ENCODE measurements at regions not wholly inside any gene's neighbourhood (a gene's known extent, or its start where the extent isn't known, plus 50 kb on each side); places are given as distances from the start of the nearest gene placed in this dataset.
"Not testable (repeated sequence)": the region's sequence is repeated elsewhere in the genome, so short reads cannot be mapped to it uniquely, and the experiment has no call there.

- no peak for DNase-seq (ENCODE audit: low spot score)
These were observed 420.9 kb downstream of the PCNX1 start for GRCh38 chr14:71328183-71328582.

DNA sequence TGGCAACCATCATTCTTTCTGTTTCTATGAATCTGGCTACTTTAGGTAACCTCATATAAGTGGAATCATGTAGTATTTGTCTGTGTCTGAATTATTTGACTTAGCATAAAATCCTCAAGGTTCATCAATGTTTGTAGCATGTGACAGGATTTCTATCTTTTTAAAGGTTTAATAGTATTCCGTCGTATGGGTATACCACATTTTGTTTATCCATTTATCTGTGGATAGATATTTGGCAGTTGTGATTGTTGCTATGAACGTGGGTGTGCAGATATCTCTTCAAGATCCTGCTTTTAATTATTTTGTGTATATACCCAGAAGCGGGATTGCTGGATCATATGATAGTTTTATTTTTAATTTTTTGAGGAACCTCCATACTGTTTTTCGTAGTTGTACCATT is 421.7 kb downstream of the PCNX1 start:
- DNase-seq (ENCODE audit: low spot score), result no peak

GRCh38 chr14:71331403-71331802 is 424.1 kb downstream of the PCNX1 start:
- DNase-seq (ENCODE audit: low spot score), result no peak

DNA sequence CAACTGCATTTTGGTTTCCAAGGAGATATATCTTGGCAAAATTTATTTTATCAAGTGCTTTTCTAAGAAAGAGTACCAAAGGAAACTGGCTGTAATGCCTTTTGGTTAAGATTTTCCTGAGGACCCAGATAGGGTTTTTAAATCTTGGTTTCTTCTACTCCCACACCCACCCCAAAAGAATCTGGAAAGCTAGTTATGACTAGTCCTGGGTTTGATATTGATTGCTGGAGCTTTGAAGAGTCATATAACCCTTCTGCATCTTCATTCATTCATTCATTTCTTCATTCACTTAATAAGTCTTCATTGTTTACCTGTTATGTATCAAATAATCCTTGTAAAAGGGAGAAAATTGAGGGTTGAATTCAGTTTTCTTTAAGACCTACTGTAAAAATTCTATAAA is 425.2 kb downstream of the PCNX1 start:
- DNase-seq (ENCODE audit: low spot score), result no peak

GRCh38 chr14:71333705-71334104 is 426.4 kb downstream of the PCNX1 start:
- no peak for DNase-seq (ENCODE audit: low spot score)

- no peak for DNase-seq (ENCODE audit: low spot score)
These were observed 429.4 kb downstream of the PCNX1 start for GRCh38 chr14:71336489-71337192.

DNA sequence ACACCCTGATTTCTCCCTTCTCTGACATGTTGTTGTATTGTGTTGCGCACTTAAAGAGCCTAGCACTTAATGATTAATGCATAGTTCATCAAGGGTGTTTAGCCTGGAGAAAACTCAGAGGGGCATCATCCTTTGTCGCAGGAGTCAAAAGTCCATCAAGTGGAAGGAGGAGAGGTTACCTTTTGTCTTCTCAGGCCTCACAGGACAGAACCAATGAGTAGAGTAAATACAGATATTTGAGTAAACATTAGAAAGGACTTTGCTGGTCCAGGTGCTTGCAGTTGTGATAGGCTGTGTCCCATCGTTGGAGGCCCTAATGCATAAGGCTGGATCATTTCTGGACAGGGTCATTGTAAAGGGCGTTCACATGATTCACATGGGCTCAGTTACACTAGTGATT is 430.9 kb downstream of the PCNX1 start:
- no peak for DNase-seq (ENCODE audit: low spot score)

DNA sequence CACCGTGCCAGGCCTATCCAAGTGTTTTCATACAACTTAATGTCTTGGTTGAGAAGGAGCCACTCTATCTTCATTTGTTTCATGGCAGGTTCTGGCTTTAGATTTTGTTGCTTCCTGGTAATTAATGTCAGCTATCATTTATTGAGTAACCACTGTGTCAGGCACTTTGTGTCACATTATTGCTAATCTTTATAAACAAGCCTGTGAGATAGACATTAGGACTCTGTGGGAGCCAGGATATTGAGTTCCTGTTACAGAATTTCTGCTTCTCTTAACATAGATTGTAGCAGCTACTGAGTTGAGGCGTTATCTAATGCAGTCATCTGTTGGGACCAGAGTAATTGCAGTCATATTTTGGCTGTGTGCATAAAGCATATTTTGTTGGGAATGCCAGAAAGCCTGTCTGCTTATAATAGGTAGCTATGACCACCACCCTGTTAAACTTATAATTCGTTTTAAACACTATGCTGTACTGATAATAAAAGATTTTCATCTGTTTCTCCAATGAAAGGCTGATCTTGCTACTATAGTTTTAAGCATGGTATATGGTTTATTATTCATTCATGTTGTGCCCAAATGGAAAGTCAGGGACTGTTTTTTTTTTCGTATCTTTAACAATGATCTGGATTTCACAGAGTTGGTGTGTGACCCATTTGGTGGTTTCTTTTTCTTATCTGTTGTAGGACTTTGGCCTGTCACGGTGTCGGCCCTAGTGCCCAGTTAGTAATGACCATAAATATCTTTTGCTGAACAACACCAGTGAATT is 432.6 kb downstream of the PCNX1 start:
- DNase-seq (ENCODE audit: low spot score), result no peak

DNA sequence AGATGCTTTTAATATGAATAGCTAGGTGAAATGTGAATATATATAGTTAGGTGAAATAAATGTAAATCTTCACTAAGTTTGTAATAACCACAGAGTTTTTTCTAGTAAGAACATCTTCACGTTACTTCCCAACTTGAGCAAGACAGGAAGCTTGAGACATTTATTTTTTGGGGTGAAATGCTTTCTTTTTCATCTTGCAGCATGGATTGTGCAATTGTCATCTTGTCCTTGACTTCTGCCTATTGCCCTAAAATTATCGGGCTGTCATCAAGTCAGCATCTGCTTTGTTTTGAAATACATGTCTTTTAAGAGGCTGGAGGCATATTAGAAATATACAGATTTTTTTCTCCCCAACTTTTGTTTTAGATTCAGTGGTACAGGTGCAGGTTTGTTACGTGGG is 433.9 kb downstream of the PCNX1 start:
- no peak for DNase-seq (ENCODE audit: low spot score)

DNA sequence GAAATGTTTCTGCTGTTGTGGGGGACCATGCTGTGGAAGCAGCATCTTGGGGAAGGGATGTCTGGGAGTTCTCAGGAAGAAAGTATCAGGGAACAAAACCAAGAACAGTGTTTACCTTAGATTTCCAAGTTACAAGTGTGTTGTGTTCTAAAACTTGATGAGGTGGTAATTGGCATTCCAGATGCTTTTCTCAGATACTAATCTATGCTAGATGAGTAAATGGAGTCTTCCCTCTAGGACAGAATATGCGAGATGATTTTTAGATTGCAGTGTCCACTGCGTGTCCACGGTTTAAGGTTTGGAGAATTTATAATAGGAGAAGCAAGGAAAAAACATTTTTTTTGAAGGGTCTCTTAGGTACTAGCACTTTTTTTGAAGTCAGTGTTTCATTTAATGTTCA is 436.5 kb downstream of the PCNX1 start:
- DNase-seq (ENCODE audit: low spot score), result no peak

GRCh38 chr14:71344506-71344905 is 437.2 kb downstream of the PCNX1 start:
- DNase-seq (ENCODE audit: low spot score), result no peak

- no peak for DNase-seq (ENCODE audit: low spot score)
These were observed 439.4 kb downstream of the PCNX1 start for GRCh38 chr14:71346685-71347084.

DNA sequence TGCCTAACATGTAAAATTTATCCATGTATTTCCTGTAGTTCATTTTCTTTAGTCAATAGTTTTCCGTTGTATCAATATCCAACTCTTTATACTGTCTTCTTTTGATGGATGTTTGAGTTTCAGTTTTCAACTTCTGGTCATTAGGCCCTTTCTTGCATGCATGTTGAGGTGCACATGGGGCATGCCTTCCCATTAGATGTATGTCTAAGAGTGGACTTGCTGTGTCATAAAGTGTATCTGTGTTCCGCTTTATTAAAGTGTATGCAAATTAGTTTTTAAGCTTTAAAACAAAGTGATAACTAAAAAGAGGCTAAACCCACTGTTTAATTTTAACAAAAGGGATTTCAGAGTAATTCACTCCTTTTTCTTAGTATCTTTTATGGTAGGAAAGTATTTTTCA is 441.1 kb downstream of the PCNX1 start:
- DNase-seq (ENCODE audit: low spot score), result no peak

GRCh38 chr14:71348817-71349216 is 441.6 kb downstream of the PCNX1 start:
- DNase-seq (ENCODE audit: low spot score), result no peak

DNA sequence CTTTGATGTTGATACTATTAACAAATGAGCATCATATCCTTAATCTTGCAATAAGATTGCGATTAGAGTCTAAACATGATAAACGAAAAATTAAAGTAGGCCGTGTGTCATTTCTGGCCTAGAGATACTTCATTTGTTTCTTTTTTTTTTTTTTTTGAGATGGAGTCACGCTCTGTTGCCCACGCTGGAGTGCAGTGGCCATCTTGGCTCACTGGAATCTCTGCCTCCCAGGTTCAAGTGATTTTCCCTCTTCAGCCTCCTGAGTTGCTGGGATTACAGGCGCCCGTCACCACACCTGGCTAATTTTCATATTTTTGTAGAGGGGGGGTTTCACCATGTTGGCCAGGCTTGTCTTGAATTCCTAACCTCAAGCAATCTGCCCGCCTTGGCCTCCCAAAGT is 446.9 kb downstream of the PCNX1 start:
- no peak for DNase-seq (ENCODE audit: low spot score)

DNA sequence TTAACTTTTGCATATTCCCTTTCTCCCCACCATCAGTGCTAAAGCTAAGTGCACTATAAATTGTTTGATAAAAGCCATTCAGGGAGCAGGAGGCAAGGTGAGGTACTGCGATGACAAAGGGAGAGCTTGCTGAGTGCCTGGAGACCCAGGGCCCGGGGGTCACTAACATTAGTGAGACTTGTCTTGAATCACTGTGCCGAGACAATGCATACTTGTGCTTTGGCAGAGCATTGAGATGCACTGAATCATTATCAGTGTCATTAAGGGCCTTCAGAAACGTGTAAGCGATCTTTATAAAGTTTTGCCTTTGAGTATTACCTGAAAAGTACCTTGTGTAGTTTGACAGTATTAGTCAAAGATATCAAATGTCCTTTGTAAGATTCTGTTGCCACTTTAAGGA is 447.5 kb downstream of the PCNX1 start:
- DNase-seq (ENCODE audit: low spot score), result no peak

- DNase-seq (ENCODE audit: low spot score), result peak; percentile 18
These were observed 448.3 kb downstream of the PCNX1 start for GRCh38 chr14:71355324-71356201.

GRCh38 chr14:71358209-71358931 is 451.1 kb downstream of the PCNX1 start:
- DNase-seq (ENCODE audit: low spot score), result no peak

DNA sequence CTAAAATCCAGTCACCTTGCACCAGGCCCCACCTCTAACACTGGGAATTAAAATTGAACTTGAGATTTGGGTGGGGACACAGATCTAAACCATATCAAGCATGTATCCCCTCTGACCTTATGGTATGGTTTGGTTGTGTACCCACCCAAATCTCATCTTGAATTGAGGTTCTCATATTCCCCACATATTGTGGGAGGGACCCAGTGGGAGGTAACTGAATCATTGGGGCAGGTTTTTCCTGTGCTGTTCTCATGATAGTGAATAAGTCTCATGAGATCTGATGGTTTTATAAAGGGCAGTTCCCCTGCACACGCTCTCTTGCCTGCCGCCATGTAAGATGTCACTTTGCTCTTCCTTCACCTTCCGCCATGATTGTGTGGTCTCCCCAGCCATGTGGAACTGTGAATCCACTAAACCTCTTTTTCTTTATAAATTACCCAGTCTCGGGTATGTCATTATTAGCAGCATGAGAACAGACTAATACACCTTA is 451.7 kb downstream of the PCNX1 start:
- DNase-seq (ENCODE audit: low spot score), result not testable (repeated sequence)

GRCh38 chr14:71359823-71360222 is 452.6 kb downstream of the PCNX1 start:
- DNase-seq (ENCODE audit: low spot score), result no peak

GRCh38 chr14:71361336-71361735 is 454.1 kb downstream of the PCNX1 start:
- no peak for DNase-seq (ENCODE audit: low spot score)

DNA sequence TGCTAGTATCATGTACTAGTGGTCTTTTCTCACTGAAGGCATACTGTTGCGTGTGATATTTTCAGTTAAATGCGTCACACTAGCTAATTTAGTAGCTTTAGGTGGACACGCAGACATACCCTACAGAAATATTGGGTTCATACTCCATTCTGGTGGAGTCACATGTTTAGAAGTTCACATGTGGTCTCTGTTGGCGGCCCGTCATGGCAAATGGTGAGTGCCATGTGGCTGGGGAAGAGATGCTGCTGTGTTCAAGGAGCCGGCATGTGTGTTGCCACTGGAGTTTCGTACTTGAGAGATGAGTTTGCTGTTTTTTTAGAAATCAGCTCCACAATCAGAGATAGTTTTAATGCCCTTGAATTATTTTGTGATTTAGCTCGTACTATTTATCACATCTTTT is 454.6 kb downstream of the PCNX1 start:
- DNase-seq (ENCODE audit: low spot score), result no peak

All from AG08396 (cell line).